ENCODE measurements at regions not wholly inside any gene's neighbourhood (a gene's known extent, or its start where the extent isn't known, plus 50 kb on each side); places are given as distances from the start of the nearest gene placed in this dataset.

DNA sequence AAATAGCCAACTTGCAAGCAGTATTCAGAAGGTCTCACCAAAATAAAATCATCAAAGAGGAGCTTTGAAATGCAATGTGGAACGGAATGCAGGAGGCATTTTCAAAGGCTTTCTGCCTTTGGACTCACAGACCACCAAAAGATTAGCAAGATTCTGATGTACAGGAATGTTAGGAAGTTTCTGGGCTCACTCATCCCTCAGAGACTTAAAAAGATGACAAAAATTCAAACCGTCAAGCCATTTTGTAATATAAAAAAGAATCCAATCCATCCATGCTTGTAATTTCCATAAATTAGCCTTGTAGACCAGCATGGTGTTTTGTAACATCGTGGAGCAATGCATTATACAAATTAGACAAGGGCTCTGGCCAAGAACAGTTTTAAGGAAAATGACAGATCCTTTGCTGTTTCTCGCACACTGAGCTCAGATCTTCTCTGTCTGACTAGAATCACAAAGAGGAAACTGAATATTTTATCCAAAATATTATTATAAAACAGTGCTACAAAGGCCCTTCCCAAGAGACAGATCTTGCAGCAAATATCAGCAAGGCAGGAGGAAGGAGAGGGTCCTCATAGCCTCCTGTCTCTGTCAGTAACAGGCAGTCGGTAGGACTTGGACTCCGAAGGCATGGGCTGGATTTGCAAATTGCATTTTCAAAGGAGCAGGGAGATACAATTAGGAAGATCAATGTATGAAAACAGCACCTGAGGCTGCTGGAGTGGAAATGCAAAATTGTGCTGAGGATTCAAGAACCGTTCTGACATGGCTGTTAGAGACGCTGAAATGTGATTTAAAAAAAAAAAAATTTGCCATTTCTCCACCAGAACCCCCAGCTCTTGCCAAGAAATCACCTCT lies 57.4 kb upstream of the NRP1 start:
- H3K9me3 ChIP-seq: peaks cover 3% of the 10 kb centered on the region
- intact Hi-C loops (cut with DNase I): no loop called here
- no peak for TF ChIP-seq POLR2A (IDR thresholded peaks at IDR 0.05)
- no peak for TF ChIP-seq POLR2AphosphoS5 (IDR thresholded peaks at IDR 0.05; ENCODE audit: insufficient read depth in 1 of 2, low read depth in 1 of 2)
- TF ChIP-seq, protein P1, sequence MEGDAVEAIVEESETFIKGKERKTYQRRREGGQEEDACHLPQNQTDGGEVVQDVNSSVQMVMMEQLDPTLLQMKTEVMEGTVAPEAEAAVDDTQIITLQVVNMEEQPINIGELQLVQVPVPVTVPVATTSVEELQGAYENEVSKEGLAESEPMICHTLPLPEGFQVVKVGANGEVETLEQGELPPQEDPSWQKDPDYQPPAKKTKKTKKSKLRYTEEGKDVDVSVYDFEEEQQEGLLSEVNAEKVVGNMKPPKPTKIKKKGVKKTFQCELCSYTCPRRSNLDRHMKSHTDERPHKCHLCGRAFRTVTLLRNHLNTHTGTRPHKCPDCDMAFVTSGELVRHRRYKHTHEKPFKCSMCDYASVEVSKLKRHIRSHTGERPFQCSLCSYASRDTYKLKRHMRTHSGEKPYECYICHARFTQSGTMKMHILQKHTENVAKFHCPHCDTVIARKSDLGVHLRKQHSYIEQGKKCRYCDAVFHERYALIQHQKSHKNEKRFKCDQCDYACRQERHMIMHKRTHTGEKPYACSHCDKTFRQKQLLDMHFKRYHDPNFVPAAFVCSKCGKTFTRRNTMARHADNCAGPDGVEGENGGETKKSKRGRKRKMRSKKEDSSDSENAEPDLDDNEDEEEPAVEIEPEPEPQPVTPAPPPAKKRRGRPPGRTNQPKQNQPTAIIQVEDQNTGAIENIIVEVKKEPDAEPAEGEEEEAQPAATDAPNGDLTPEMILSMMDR (IDR thresholded peaks at IDR 0.05): no peak
- H3K36me3 ChIP-seq: no peaks in the 10 kb centered on the region
- H3K27me3 ChIP-seq: no peaks in the 10 kb centered on the region
- DNase-seq (ENCODE audit: extremely low spot score in 2 of 2): no peak
- no peak overlapping the region for H3K27ac ChIP-seq
- H3K4me3 ChIP-seq: no peak overlapping the region
- H3K4me1 ChIP-seq: no peaks in the 10 kb centered on the region

DNA sequence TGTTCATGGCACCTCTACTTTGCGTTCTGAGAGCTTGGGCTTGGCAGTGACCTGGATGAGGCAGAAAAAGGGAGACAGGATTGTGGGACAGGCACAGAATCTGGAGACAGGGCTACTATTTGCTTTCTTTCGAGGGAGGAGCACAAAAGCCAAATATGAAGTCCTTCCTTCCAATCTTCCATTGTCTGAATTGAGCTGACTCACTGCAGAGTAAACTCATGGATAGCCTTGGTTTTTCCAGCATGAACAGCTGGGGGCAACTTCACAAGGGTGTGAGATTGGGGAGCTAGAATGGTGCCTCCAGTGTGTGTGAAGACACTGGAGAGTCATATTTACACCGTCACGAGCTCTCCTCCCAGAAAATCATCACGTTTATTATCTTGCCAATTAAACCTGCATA lies 55.6 kb upstream of the NRP1 start:
- TF ChIP-seq POLR2AphosphoS5 (IDR thresholded peaks at IDR 0.05; ENCODE audit: insufficient read depth in 1 of 2, low read depth in 1 of 2) (no peak), POLR2A (IDR thresholded peaks at IDR 0.05) (no peak)
- TF ChIP-seq, protein P1 (IDR thresholded peaks at IDR 0.05): no peak
- intact Hi-C loops (cut with DNase I): no loop called here
- no peak for DNase-seq (ENCODE audit: extremely low spot score in 2 of 2)
- no peaks in the 10 kb centered on the region for H3K4me1 ChIP-seq
- no peak overlapping the region for H3K4me3 ChIP-seq
- no peaks in the 10 kb centered on the region for H3K27me3 ChIP-seq
- H3K27ac ChIP-seq: no peak overlapping the region
- H3K9me3 ChIP-seq: no peaks in the 10 kb centered on the region
- H3K36me3 ChIP-seq: no peaks in the 10 kb centered on the region

DNA sequence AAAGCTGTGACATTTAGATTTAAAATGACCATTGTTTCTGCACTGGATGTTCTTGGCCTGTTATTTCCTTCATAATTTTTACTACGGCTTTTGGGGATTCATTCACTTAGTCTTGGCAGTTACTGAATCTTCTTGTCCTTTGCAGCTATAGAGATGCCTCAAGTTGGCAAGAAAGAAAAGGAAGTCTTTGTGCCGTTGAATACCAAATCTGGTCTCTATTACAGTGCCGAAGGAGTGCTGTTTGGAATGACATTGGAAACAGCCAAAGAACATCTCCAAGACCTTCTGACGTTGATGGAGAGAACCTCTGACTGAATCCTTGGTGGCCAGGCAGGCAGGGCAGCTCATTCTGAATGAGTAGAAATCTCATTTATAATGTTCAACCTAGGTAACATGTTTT lies 54.3 kb upstream of the NRP1 start:
- Histone ChIP-seq H3K27ac (no peak overlapping the region), H3K27me3 (no peaks in the 10 kb centered on the region)
- no peak for DNase-seq (ENCODE audit: extremely low spot score in 2 of 2)

DNA sequence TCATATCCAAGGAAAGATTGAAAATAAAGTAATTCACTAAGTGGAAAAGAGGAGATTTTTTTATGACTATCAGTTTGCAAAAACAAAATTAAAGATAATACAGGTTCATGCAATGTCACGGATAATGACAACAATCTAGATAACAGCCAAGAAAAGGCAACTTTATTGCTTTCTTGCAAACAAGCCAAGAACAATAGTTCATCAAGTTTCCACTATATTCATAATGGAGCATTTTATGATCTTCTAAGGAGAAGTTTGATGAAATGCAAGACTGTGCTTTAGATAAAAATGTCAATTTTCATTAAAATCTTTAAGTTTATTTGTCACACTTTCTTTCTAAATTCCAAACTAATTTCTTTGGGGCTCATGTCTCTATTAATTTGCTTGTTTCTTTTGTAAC lies 53.9 kb upstream of the NRP1 start:
- Histone ChIP-seq H3K4me1 (no peaks in the 10 kb centered on the region), H3K4me3 (no peak overlapping the region), H3K36me3 (no peaks in the 10 kb centered on the region), H3K9me3 (no peaks in the 10 kb centered on the region), H3K27me3 (no peaks in the 10 kb centered on the region), H3K27ac (no peak overlapping the region)
- TF ChIP-seq, protein P1 (IDR thresholded peaks at IDR 0.05): no peak
- intact Hi-C loops (cut with DNase I): no loop called here
- no peak for DNase-seq (ENCODE audit: extremely low spot score in 2 of 2)

More for the DNA sequence above, 54.3 kb upstream of the NRP1 start:
- Histone ChIP-seq H3K9me3 (no peaks in the 10 kb centered on the region), H3K4me3 (no peak overlapping the region), H3K36me3 (no peaks in the 10 kb centered on the region), H3K4me1 (no peaks in the 10 kb centered on the region)
- intact Hi-C loops (cut with DNase I): no loop called here
- TF ChIP-seq POLR2A (IDR thresholded peaks at IDR 0.05) (no peak), POLR2AphosphoS5 (IDR thresholded peaks at IDR 0.05; ENCODE audit: insufficient read depth in 1 of 2, low read depth in 1 of 2) (no peak)
- TF ChIP-seq, protein P1 (IDR thresholded peaks at IDR 0.05): no peak

DNA sequence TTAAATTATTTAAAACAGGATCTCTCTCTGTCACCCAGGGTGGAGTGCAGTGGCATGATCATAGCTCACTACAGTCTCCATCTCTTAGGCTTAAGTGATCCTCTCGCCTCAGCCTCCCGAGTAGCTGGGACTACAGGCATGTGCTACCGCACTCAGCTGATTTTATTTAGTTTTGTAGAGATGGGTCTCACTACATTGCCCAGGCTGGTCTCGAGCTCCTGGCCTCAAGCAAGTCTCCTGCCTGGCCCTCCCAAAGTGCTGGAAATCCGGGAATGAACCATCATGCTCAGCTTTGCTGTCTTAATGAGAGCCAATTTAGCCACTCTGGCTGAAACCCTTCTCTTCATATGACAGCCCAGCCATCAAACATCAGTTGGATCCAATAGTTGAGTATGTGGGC lies 53.3 kb upstream of the NRP1 start:
- H3K27me3 ChIP-seq: no peaks in the 10 kb centered on the region
- intact Hi-C loops (cut with DNase I): no loop called here
- no peak overlapping the region for H3K4me3 ChIP-seq
- peaks cover under 1% of the 10 kb centered on the region for H3K4me1 ChIP-seq
- TF ChIP-seq, protein P1 (IDR thresholded peaks at IDR 0.05): no peak
- no peak for TF ChIP-seq POLR2A (IDR thresholded peaks at IDR 0.05)
- TF ChIP-seq POLR2AphosphoS5 (IDR thresholded peaks at IDR 0.05; ENCODE audit: insufficient read depth in 1 of 2, low read depth in 1 of 2): no peak
- H3K27ac ChIP-seq: no peak overlapping the region
- no peaks in the 10 kb centered on the region for H3K36me3 ChIP-seq
- no peaks in the 10 kb centered on the region for H3K9me3 ChIP-seq
- DNase-seq (ENCODE audit: extremely low spot score in 2 of 2): no peak
